Esophagus muscularis mucosa (tissue), 4 donors: ENCODE measurements at regions not wholly inside any gene's neighbourhood (a gene's known extent, or its start where the extent isn't known, plus 50 kb on each side); places are given as distances from the start of the nearest gene placed in this dataset.

Experiments
- DNase-seq: peaks from one replicate; pipeline ENCODE4 v3.0.0-alpha.2; 2017; ENCODE audit errors: extremely low spot score
- H3K27ac ChIP-seq, 4 donors: fragments of 200-600 bp; sonication (generic); replicated peaks in 1 of 4; 1 replicate in 3 of 4; 2 replicates in 1 of 4; pipeline ENCODE4 v1.5.1; 2016 to 2019; ENCODE audit warnings: mild to moderate bottlenecking in 1 of 4
- H3K27me3 ChIP-seq, 4 donors: fragments of 200-600 bp; sonication (generic); one replicate each; pipeline versions ENCODE4 v1.5.1 to v1.6.0; 2016 to 2019
- H3K36me3 ChIP-seq, 4 donors: fragments of 200-600 bp; sonication (generic); one replicate each; pipeline ENCODE4 v1.5.1; 2016 to 2019
- H3K4me1 ChIP-seq, 4 donors: fragments of 200-600 bp; sonication (generic); one replicate each; pipeline ENCODE4 v1.5.1; 2016 to 2019
- H3K4me3 ChIP-seq, 4 donors: fragments of 200-600 bp; sonication (generic); 1 replicate in 2 of 4; 2 replicates in 2 of 4; pipeline ENCODE4 v1.5.1; 2016 to 2019; ENCODE audit warnings: mild to moderate bottlenecking in 4 of 4, moderate library complexity in 1 of 4
- H3K9me3 ChIP-seq, 4 donors: fragments of 200-600 bp; sonication (generic); 1 replicate in 3 of 4; 2 replicates in 1 of 4; pipeline ENCODE4 v1.5.1; 2016 to 2019
- CTCF ChIP-seq, 3 experiments: fragments of 200-600 bp in 2 of 3; fragments of 450-650 bp in 1 of 3; sonication (generic) in 2 of 3; IDR thresholded peaks; one replicate each; pipeline ENCODE4 v1.5.1; 2017 to 2019; ENCODE audit warnings: antibody characterized with exemption in 3 of 3, mild to moderate bottlenecking in 2 of 3, moderate library complexity in 1 of 3
- EP300 ChIP-seq: sonication (generic); formaldehyde crosslinking; IDR thresholded peaks from one replicate; pipeline ENCODE4 v1.6.1; 2017; ENCODE audit warnings: antibody characterized with exemption
- POLR2A ChIP-seq: fragments of 450-650 bp; IDR thresholded peaks from one replicate; pipeline ENCODE4 v1.6.1; 2017; ENCODE audit warnings: antibody characterized with exemption, moderate library complexity, mild to moderate bottlenecking, low read depth
- POLR2AphosphoS5 ChIP-seq, 2 donors: sonication (generic); formaldehyde crosslinking; IDR thresholded peaks; one replicate each; pipeline ENCODE4 v1.6.1; 2017; ENCODE audit warnings: antibody characterized with exemption in 2 of 2
- WGBS: methylation state at CpG from one replicate; pipeline ENCODE4 v1.1.5; 2018; 5-methylcytosine and 5-hydroxymethylcytosine counted together
- intact Hi-C: fragments of 100-400 bp; cut with DNase I; formaldehyde crosslinking; loops from one replicate; pipeline ENCODE4 v1.15.1; 2023

GRCh38 chr4:114400531-114400930, 198.1 kb upstream of the UGT8 start:
- no peaks in the 10 kb centered on the region for H3K27me3 ChIP-seq
- H3K4me1 ChIP-seq = no peaks in the 10 kb centered on the region
- intact Hi-C loops = no loop called here
- TF ChIP-seq EP300 = no peak
- no peak for TF ChIP-seq POLR2A
- no peak for TF ChIP-seq POLR2AphosphoS5 (IDR thresholded peaks at IDR 0.05)
- TF ChIP-seq CTCF (IDR thresholded peaks at IDR 0.05) = no peak
- WGBS = 65% methylated on average over 1 of the region's 1 CpG
- no peak overlapping the region for H3K4me3 ChIP-seq
- DNase-seq = no peak
- no peak overlapping the region for H3K27ac ChIP-seq
- H3K36me3 ChIP-seq = no peaks in the 10 kb centered on the region
- H3K9me3 ChIP-seq = no peaks in the 10 kb centered on the region

- TF ChIP-seq POLR2A = no peak
- no peak for TF ChIP-seq EP300
- TF ChIP-seq POLR2AphosphoS5 (IDR thresholded peaks at IDR 0.05) = no peak
- TF ChIP-seq CTCF (IDR thresholded peaks at IDR 0.05) = no peak
- H3K27me3 ChIP-seq = no peaks in the 10 kb centered on the region
- intact Hi-C loops = no loop called here
- no peaks in the 10 kb centered on the region for H3K36me3 ChIP-seq
- H3K9me3 ChIP-seq = no peaks in the 10 kb centered on the region
- H3K27ac ChIP-seq = no peak overlapping the region
- 70% methylated on average over 2 of the region's 2 CpGs for WGBS
- H3K4me3 ChIP-seq = no peak overlapping the region
- no peak for DNase-seq
- no peaks in the 10 kb centered on the region for H3K4me1 ChIP-seq
Observed at GRCh38 chr4:114401483-114401882, 197.1 kb upstream of the UGT8 start.

GRCh38 chr4:114417214-114417613, 181.4 kb upstream of the UGT8 start:
- no peak overlapping the region for H3K27ac ChIP-seq
- no peak for TF ChIP-seq POLR2A
- no peak for TF ChIP-seq CTCF (IDR thresholded peaks at IDR 0.05)
- no peak for TF ChIP-seq POLR2AphosphoS5 (IDR thresholded peaks at IDR 0.05)
- no peak for TF ChIP-seq EP300
- 29% methylated on average over 1 of the region's 1 CpG for WGBS
- no peak for DNase-seq
- H3K36me3 ChIP-seq = no peaks in the 10 kb centered on the region
- no peak overlapping the region for H3K4me3 ChIP-seq
- no peaks in the 10 kb centered on the region for H3K4me1 ChIP-seq
- H3K27me3 ChIP-seq = no peaks in the 10 kb centered on the region
- H3K9me3 ChIP-seq = no peaks in the 10 kb centered on the region
- intact Hi-C loops = no loop called here

GRCh38 chr4:114420069-114420468, 178.5 kb upstream of the UGT8 start:
- intact Hi-C loops = no loop called here
- Histone ChIP-seq H3K27me3 (no peaks in the 10 kb centered on the region), H3K27ac (no peak overlapping the region), H3K9me3 (no peaks in the 10 kb centered on the region), H3K4me3 (no peak overlapping the region), H3K4me1 (no peaks in the 10 kb centered on the region), H3K36me3 (no peaks in the 10 kb centered on the region)
- DNase-seq = no peak
- WGBS = 84% methylated on average over 4 of the region's 4 CpGs
- TF ChIP-seq EP300 (no peak), POLR2AphosphoS5 (IDR thresholded peaks at IDR 0.05) (no peak), CTCF (IDR thresholded peaks at IDR 0.05) (no peak), POLR2A (no peak)

- Histone ChIP-seq H3K36me3 (no peaks in the 10 kb centered on the region), H3K27ac (no peak overlapping the region), H3K9me3 (peaks cover 0 to 4% (median under 1%) of the 10 kb centered on the region in 4 donors), H3K4me3 (no peak overlapping the region), H3K27me3 (no peaks in the 10 kb centered on the region), H3K4me1 (no peaks in the 10 kb centered on the region)
- intact Hi-C loops = no loop called here
- WGBS = 79% methylated on average over 3 of the region's 3 CpGs
- DNase-seq = no peak
- TF ChIP-seq POLR2AphosphoS5 (IDR thresholded peaks at IDR 0.05) (no peak), EP300 (no peak), CTCF (IDR thresholded peaks at IDR 0.05) (no peak), POLR2A (no peak)
Observed at GRCh38 chr4:114423582-114423981, 175.0 kb upstream of the UGT8 start.
